Left colon (tissue), 2 donors: ENCODE measurements at regions not wholly inside any gene's neighbourhood (a gene's known extent, or its start where the extent isn't known, plus 50 kb on each side); places are given as distances from the start of the nearest gene placed in this dataset.
"Not testable (repeated sequence)": the region's sequence is repeated elsewhere in the genome, so short reads cannot be mapped to it uniquely, and the experiment has no call there.

Experiments
- ATAC-seq: fragments of 200-7000 bp; cut with Tn5 transposase; one replicate; pipeline ENCODE4 v1.9.1; 2020; ENCODE audit warnings: mild to moderate bottlenecking, moderate library complexity
- DNase-seq, 2 donors: peaks; one replicate each; pipeline ENCODE4 v3.0.0-alpha.2; 2020
- intact Hi-C, 2 donors: fragments of 100-400 bp; cut with DNase I in 1 of 2; cut with micrococcal nuclease in 1 of 2; formaldehyde crosslinking; loops; one replicate each; pipeline versions ENCODE4 v1.11.2 to v1.14.0; 2022; cut with DNase I, micrococcal nuclease
- donor health status: DM: no; HTN: no; CAD: no.
- donor health status: DM: yes; HTN: yes; CAD: no.

DNA sequence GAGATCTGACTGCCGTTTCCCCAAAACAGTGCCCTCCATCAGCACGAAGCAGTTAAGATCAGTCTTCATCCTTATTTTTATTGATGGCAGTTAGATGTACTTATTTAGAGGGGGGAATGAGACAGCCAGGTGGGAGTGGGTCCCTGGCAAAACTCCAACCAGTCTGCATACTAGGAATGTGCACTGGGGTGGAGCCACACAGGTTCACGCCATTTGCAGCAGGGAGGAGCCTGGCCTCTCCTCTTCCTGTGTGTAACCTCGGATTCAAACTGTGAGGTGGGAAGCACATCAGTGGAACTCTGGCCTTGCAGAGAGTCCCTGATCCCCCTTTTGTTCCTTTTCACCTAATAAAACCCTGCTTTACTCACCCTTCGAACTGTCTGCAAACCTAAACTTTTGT is 987.7 kb upstream of the GRIA3 start:
- DNase-seq (no peak), ATAC-seq (no peak)
- intact Hi-C loops: no loop called here

DNA sequence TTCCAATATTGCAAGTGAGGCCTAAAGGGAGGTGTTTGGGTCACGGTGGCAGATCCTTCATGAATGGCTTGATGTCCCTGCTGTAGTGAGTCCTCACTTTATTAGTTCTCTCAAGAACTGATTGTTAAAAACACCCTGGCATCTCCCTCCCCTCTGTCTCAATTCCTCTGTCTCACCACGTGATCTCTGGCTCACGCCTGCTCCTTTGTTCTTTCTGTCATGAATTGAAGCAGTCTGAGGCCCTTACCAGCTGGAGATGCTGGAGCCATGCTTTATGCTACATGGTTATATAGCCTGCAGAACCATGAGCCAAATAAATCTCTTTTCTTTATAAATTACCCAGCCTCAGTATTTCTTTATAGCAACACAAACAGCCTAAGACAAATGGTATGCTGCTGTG is 980.7 kb upstream of the GRIA3 start:
- DNase-seq (no peak), ATAC-seq (no peak)
- intact Hi-C loops: no loop called here

DNA sequence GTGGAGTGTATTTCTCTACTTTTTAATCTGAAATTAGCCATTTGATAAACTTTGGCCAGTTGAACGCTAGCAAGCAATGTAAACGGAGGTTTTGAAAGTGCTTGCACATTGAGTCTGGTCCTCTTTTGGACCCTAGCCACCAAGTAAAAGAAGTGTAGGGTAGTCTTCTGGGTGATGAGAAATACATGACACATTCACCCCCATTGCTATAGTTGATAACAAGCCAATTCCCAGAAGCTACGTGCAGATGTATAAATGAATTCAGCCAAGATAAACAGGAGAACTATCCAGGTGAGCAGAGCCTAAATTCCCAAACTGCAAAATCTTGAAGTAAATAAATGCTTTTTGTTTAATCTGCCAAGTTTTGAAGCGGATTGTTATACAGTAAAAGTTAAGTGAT is 965.4 kb upstream of the GRIA3 start:
- ATAC-seq (no peak), DNase-seq (no peak)
- intact Hi-C loops: no loop called here

DNA sequence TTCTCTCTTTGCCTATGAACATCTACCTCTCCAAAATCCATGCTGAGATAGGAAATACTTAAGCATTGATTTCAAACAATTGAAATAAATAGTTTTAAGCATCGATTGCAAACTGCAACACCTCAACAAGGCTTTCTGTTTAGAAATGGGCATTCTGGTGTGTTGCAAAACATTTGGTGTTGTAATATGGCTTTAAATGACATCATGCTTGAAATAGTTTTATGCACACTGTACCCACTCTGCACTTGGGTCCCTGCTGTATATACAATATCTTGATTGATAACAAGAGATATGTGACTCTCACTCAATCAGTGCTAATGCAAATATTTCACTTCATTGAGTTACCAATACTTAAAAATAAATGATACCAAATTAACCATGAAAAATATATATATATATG is 964.9 kb upstream of the GRIA3 start:
- ATAC-seq: no peak
- intact Hi-C loops: no loop called here

DNA sequence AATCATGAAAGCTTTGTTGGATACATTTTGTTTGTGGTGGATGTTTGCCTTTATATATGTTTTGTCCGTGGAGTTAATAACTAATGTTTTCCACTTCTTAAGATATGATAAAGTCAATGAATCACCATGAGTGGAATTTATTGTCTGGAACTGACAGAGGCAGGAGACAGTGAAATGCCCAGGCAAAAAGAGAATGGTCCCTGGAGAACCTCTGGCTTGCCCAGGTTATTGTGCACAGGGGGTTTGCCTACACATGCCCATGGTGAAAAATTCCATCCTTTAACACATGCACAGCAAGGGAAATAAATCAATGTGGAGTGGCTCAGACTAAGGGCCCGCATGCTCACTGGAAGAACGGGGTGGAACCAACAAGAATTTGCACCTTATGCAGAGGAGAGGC is 964.3 kb upstream of the GRIA3 start:
- no peak for DNase-seq
- intact Hi-C loops: no loop called here
- ATAC-seq: no peak

More for the DNA sequence above, 964.9 kb upstream of the GRIA3 start:
- DNase-seq: no peak

DNA sequence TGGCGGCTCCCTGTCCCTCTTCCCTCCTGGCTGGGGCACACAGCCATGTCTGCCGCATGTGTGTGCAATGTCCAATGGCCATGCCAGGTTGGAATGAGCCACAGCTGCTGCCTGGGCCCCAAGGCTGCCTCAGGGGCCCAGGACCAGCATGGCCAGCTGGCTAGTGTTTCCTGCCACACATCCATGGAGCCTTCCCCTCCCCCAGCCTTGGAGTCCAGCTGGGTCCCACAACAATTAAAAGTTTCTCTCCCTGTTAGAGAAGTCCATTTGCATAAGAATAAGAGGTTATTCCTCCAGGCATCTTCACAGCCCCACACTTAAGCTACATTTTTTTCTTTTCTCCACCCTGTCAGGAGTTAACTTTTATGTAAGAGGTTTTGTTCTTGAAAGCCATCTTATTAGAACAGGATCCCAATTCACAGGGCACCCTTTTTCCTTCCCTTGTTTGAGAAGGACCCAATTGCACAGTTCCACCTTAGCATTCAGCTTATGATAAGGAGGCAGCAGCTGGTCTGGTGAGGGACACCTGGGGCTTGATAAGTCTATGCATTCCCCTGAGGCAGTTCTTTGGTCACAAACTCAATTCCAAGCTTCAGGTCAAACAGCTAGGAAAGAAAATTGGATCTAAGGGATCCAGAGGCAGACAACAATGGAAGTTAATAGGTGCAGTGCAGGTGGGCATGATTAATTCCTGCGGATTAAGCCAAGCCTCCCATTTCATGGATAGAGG is 963.3 kb upstream of the GRIA3 start:
- no peak for DNase-seq
- no peak for ATAC-seq
- intact Hi-C loops: no loop called here

DNA sequence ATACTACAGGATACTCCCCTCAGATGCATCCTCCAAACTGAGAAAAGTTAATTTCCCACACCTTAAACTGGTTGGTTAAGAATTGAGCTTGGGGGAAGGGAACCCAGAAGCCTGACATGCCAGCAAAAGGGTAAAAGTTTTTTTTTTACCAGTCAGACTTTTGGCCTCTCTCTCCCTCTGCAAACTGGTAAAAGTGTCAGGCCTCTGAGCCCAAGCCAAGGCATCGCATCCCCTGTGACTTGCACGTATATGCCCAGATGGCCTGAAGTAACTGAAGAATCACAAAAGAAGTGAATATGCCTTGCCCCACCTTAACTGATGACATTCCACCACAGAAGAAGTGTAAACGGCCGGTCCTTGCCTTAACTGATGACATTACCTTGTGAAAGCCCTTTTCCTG is 962.3 kb upstream of the GRIA3 start:
- DNase-seq, ATAC-seq, intact Hi-C loops: not testable (repeated sequence)

DNA sequence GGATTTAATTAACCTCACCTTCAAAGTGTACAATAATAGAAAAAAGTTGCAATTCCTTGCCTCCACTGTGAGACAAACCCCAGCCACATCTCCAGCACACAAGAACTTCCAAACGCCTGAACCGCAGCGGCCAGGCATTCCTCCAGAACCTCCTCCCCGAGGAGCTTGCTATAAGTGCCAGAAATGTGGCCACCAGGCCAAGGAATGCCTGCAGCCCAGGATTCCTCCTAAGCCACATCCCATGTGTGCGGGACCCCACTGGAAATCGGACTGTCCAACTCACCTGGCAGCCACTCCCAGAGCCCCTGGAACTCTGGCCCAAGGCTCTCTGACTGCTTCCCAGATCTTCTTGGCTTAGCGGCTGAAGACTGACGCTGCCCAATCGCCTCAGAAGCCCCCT is 959.9 kb upstream of the GRIA3 start:
- ATAC-seq, intact Hi-C loops, DNase-seq: not testable (repeated sequence)

DNA sequence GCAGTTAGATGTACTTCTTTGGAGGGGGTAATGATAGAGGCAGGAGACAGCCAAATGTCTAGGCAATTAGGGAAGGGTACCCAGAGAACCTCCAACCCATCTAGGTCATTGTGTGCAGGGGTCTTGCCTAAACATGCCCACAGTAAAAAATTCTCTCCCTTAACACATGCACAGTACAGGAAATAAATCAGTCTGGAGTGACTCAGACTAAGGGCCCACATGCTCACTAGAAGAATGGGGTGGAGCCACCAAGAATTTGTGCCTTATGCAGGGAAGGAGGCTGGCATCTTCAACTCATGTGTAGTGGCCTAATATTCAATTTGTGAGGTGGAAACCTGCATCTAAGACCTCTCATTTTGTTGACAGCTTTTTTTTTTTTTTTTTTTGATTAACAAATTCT is 945.3 kb upstream of the GRIA3 start:
- DNase-seq: no peak
- no peak for ATAC-seq
- intact Hi-C loops: no loop called here

DNA sequence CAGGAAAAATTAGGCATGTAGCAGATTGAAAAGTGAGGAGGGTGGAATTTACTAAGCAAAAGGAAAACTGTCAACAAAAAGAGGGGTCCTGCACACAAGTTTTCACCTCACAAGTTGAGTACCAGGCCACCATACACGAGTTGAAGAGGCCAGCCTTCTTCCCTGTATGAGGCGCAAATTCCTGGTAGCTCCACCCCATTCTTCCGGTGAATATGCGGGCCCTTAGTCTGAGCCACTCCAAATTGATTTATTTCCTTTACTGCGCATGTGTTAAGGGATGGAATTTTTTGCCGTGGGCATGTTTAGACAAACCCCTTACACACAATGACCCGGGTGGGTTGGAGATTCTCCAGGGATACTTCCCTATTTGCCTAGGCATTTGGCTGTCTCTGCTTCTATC is 942.1 kb upstream of the GRIA3 start:
- ATAC-seq (no peak), DNase-seq (no peak)
- intact Hi-C loops: no loop called here

DNA sequence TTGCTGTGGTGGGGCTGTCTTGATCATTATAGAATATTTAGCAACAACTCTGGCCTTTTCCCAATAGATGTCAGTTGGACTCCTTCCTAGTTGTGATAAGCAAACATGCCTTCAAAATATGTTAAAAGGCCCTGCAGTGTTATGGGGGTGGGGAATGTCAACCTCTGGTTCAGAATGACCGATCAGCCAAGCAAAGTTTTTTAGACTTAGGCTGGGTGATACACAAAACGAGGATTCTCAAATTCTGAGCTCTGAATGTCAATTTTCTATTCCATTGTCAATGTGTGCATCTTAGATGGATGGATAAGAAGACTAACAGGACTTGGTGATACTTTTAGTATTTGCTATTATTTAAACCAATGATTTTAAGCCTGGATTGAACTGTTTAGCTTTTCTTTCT is 940.0 kb upstream of the GRIA3 start:
- intact Hi-C loops: no loop called here
- no peak for ATAC-seq

DNA sequence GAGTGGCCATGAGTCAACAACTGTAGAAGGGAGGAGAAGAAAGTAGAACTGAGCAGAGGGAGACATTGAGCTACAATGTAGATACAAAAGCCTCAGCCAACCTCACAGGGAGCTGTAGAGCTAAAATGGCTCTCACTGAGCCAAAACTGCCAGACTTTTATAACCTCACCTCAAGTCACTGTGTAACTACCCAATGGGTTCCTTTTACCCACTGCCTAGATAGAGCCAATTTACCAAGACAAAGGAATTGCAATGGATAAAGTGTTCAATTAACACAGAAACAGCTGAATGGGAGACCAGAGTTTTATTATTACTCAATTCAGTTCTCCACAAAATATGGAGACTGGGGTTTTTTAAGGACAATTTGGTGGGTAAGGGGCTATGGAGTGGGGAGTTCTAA is 938.9 kb upstream of the GRIA3 start:
- ATAC-seq (no peak), DNase-seq (no peak)
- intact Hi-C loops: no loop called here

More for the DNA sequence above, 940.0 kb upstream of the GRIA3 start:
- DNase-seq: no peak

DNA sequence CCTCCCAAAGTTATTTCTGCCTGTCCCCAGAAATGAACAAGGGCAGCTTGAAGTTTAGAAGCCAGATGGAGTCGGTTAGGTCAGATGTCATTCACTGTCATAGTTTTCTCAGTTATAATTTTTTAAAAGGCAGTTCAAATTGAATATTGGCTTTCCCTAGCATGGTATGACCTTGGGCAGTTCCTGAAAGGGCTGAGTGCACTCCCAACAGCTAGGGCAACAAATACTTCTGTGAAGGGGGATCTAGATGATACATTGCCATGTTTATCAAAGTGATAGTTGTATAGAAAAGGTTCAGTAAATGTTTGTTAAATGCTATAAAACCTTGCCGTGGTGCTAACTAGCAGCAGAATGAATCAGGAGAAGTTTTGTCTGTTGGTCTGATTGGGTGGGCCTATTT is 938.1 kb upstream of the GRIA3 start:
- ATAC-seq: no peak
- no peak for DNase-seq
- intact Hi-C loops: no loop called here

DNA sequence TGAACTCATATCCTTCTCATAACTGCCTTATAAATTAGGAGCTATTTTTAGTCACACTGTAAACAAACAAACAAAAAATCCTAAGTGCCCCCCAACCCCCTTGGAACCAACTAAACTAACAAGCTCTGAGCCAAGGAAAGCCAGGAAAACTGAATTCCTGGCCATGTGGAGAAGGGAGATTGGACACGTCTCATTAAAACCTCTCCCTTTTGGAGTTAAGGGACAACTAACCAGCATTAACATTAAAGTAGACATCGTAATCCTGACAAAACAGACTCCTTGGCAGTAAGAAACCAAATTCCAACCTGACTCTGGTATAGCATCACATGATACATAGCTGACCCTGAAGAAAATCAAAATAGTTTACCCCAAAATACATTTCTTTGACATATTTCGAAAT is 937.1 kb upstream of the GRIA3 start:
- intact Hi-C loops: no loop called here
- DNase-seq (no peak), ATAC-seq (no peak)

DNA sequence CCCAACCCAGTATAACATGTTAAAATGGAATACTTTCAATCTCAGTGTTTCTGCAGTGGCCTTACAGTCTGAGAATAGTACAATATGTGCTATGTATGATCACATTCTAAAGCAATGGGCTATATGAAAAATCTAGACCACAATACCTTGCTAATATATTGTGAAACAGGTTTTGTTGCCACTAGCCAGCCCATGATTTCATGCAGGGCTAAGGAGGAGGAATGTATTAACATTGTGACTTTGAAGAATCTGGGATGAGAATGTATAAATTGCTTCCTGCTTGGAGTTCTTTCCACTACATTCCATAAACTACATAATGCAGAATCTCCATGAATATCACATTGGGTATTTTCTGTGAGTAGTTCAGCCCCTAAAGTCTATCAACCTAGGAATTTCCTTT is 935.4 kb upstream of the GRIA3 start:
- intact Hi-C loops: no loop called here
- DNase-seq (no peak), ATAC-seq (no peak)

DNA sequence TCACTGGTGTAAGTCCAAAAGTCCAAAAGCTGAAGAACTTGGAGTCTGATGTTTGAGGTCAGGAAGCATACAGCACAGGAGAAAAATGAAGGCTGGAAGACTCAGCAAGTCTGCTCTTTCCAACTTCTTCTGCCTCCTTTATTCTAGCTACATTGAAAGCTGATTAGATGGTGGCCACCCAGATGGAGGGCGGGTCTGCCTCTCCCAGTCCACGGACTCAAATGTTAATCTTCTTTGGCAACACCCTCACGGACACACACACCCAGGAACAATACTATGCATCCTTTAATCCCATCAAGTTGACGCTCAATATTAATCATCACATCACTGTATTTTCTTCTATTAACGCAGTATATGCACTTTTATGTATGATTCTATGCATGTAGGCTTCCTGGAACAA is 931.6 kb upstream of the GRIA3 start:
- DNase-seq: no peak

DNA sequence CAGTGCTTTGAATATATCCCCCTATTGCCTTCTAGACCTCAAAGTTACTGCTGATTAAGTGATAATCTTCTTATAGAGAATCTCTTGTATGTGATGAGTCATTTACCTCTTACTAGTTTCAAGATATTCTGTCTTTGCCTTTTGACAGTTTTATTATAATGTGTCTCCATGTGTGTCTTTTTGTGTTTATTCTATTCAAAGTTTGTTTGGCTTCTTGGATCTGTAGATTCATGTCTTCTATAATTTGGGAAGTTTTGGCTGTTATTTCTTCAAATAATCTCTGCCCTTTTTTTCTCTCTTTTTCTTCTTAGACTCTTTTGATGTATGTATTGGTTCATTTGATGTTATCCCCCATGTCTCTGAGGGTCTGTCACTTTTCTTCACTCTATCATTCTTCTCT is 915.7 kb upstream of the GRIA3 start:
- no peak for DNase-seq
- no peak for ATAC-seq
- intact Hi-C loops: no loop called here

More for the DNA sequence above, 931.6 kb upstream of the GRIA3 start:
- intact Hi-C loops: no loop called here
- ATAC-seq: no peak

DNA sequence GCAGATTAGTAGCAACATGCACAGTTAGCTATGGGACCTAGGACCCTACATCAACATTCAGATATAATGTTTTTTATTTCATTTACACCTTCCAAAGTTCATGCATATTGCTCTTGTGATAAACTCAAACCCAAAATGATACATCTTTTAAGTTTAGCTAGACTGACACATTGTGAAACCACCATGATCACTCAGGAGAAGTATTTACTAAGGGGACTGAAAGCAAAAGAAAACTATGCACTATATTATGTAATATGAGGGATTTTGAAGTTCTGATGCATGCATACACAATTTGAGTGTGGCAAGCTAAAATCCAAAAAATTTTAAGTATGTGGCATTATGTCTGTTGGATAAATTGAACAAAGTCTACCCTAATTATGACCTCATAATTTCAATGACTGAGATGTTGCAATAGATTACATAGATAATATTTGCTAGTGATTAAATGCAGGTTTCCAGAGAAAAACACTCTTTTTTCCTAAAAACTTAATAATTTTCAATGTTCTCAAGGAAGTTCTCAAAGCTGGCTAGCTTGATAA is 914.8 kb upstream of the GRIA3 start:
- DNase-seq (no peak), ATAC-seq (no peak)
- intact Hi-C loops: no loop called here

DNA sequence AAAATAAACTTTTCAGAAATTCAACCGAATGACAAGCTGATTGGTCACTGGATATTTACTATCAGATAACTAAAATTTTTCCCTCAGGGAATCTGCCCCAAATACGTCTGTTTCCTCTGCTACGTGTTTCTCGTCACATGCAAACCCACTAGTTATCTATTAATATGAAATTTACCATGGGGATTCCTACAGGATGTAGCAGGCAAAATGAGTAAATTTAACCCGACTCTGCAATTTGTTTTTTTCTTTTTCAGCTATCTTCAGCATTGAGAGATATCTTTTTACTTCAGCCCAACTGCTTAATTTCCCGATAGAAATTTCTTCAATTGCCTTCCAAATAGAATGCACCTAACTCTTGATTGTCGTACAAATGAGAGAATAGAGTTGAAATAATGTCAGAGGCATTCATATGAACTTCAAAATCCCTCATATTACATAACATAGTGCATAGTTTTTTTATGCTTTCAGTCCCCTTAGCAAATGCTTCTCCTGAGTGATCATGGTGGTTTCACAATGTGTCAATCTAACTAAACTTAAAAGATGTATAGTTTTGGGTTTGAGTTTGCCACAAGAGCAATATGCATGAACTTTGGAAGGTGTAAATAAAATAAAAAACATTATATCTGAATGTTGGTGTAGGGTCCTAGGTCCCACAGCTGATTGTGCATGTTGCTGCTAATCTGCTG is 913.1 kb upstream of the GRIA3 start:
- no peak for ATAC-seq
- no peak for DNase-seq
- intact Hi-C loops: no loop called here

DNA sequence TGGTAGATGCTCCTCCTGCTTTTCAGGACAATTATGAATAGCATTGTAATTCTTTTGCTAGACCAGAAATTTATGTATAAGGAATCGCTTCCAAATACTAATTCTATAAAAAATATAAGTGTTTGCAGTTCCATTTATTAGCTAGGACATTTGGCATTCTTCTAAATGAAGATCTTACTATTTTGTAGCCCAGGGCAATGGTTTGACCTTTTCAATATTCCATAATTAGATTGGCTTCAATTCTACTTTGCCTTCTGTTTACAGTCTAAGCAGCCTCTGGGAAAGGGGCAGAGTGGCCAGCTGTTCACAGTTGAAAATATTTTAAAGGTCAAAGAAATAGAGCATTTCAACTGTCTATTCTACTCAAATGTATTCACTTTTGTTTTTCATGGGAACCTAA is 912.1 kb upstream of the GRIA3 start:
- no peak for DNase-seq
- no peak for ATAC-seq
- intact Hi-C loops: no loop called here

DNA sequence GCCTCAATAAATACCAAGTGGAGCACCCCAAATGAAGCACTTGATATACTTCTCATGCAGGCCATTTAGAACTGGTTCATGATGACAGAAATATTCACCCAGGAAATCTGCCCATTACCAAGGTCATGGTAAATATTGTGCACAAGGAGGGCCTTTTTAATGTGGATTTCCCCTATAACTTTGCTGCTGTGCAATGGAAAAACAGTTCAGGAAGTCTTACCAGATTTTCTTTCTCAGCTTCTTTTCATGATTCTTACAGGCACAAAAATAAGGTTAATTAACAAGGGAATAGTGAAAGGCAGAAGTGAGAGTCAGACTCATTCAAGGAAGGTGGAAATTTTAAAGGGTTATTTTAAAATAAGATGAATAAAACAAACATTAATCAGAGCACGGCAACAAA is 904.3 kb upstream of the GRIA3 start:
- DNase-seq (no peak), ATAC-seq (no peak)
- intact Hi-C loops: no loop called here
